HEK293 (cell line): ENCODE measurements at regions not wholly inside any gene's neighbourhood (a gene's known extent, or its start where the extent isn't known, plus 50 kb on each side); places are given as distances from the start of the nearest gene placed in this dataset.

Experiments
- CTCF ChIA-PET: fragments of 350-600 bp; formaldehyde crosslinking; extraction: SDS; loops from one replicate; lab custom pipeline; 2021; ENCODE audit warnings: antibody characterized with exemption; lab: Yijun Ruan, JAX
- POLR2A ChIA-PET: fragments of 300-600 bp; formaldehyde crosslinking; extraction: SDS; loops from one replicate; lab custom pipeline; 2020; ENCODE audit warnings: antibody characterized with exemption, inconsistent platforms; lab: Yijun Ruan, JAX
- H3K27ac ChIP-seq: fragments of 200-500 bp; sonication (Bioruptor generic); 2 replicates; pipeline ENCODE4 v1.5.1; 2014; ENCODE audit warnings: low read depth, low read length, control low read depth, inconsistent platforms; ENCODE audit errors: extremely low read depth
- H3K36me3 ChIP-seq, 2 experiments: fragments of 200-500 bp in 1 of 2; sonication (Bioruptor generic) in 1 of 2; 1 replicate in 1 of 2; 2 replicates in 1 of 2; pipeline ENCODE4 v1.5.1; 2014 to 2017; ENCODE audit warnings: inconsistent platforms in 2 of 2, low read length in 2 of 2; ENCODE audit not compliant: control insufficient read depth in 2 of 2, insufficient read depth in 1 of 2
- H3K4me1 ChIP-seq: fragments of 200-500 bp; sonication (Bioruptor generic); 2 replicates; pipeline ENCODE4 v1.5.1; 2014; ENCODE audit warnings: mild to moderate bottlenecking, low read length, inconsistent platforms; ENCODE audit not compliant: control insufficient read depth, insufficient read depth
- H3K4me3 ChIP-seq: 2 replicates; pipeline ENCODE4 v1.5.1; 2011; ENCODE audit warnings: low read depth, mild to moderate bottlenecking, control low read depth, low read length, moderate library complexity
- H3K9me3 ChIP-seq: fragments of 200-500 bp; sonication (Bioruptor generic); 2 replicates; pipeline ENCODE4 v1.5.1; 2014; ENCODE audit warnings: low read depth, low read length, inconsistent platforms; ENCODE audit not compliant: control insufficient read depth, insufficient read depth
- BCL11A ChIP-seq: fragments of 450-650 bp; formaldehyde crosslinking; IDR thresholded peaks from 2 replicates; pipeline ENCODE4 v1.5.1; 2016; ENCODE audit warnings: low read depth, missing biosample characterization, missing genetic modification characterization
- BCL11B ChIP-seq: fragments of 450-650 bp; formaldehyde crosslinking; IDR thresholded peaks from 2 replicates; pipeline ENCODE4 v1.5.1; 2016; ENCODE audit warnings: low read depth, missing biosample characterization, missing genetic modification characterization
- FEZF1 ChIP-seq: fragments of 450-650 bp; formaldehyde crosslinking; IDR thresholded peaks from 2 replicates; pipeline ENCODE4 v1.5.1; 2016; ENCODE audit warnings: missing biosample characterization, missing genetic modification characterization
- INSM2 ChIP-seq: fragments of 450-650 bp; formaldehyde crosslinking; IDR thresholded peaks from 2 replicates; pipeline ENCODE4 v1.5.1; 2016; ENCODE audit warnings: missing biosample characterization, missing genetic modification characterization
- KLF1 ChIP-seq: fragments of 450-650 bp; formaldehyde crosslinking; IDR thresholded peaks from 2 replicates; pipeline ENCODE4 v1.5.1; 2016; ENCODE audit warnings: missing biosample characterization, missing genetic modification characterization
- SALL2 ChIP-seq: fragments of 450-650 bp; formaldehyde crosslinking; IDR thresholded peaks from 2 replicates; pipeline ENCODE4 v1.5.0; 2017; ENCODE audit warnings: missing biosample characterization, mild to moderate bottlenecking, missing genetic modification characterization, borderline replicate concordance
- SP3 ChIP-seq: fragments of 450-650 bp; formaldehyde crosslinking; IDR thresholded peaks from 2 replicates; pipeline ENCODE4 v1.5.1; 2016; ENCODE audit warnings: missing biosample characterization, missing genetic modification characterization
- ZBTB6 ChIP-seq: fragments of 450-650 bp; formaldehyde crosslinking; IDR thresholded peaks from 2 replicates; pipeline ENCODE4 v1.5.1; 2017; ENCODE audit warnings: missing biosample characterization, missing genetic modification characterization
- ZNF10 ChIP-seq: fragments of 450-650 bp; formaldehyde crosslinking; IDR thresholded peaks from 2 replicates; pipeline ENCODE4 v1.5.1; 2017; ENCODE audit warnings: missing biosample characterization, missing genetic modification characterization
- ZNF157 ChIP-seq: fragments of 450-650 bp; formaldehyde crosslinking; IDR thresholded peaks from 2 replicates; pipeline ENCODE4 v1.5.1; 2016; ENCODE audit warnings: missing biosample characterization, missing genetic modification characterization
- ZNF175 ChIP-seq: fragments of 450-650 bp; formaldehyde crosslinking; IDR thresholded peaks from 2 replicates; pipeline ENCODE4 v1.5.1; 2016; ENCODE audit warnings: missing biosample characterization, missing genetic modification characterization
- ZNF248 ChIP-seq: fragments of 450-650 bp; formaldehyde crosslinking; IDR thresholded peaks from 2 replicates; pipeline ENCODE4 v1.5.1; 2017; ENCODE audit warnings: missing biosample characterization, missing genetic modification characterization
- ZNF423 ChIP-seq: fragments of 450-650 bp; formaldehyde crosslinking; IDR thresholded peaks from 2 replicates; pipeline ENCODE4 v1.5.1; 2016; ENCODE audit warnings: missing biosample characterization, missing genetic modification characterization
- ZNF433 ChIP-seq: fragments of 450-650 bp; formaldehyde crosslinking; IDR thresholded peaks from 2 replicates; pipeline ENCODE4 v1.5.1; 2016; ENCODE audit warnings: missing biosample characterization, missing genetic modification characterization, low read depth
- ZNF48 ChIP-seq: fragments of 450-650 bp; formaldehyde crosslinking; IDR thresholded peaks from 2 replicates; pipeline ENCODE4 v1.5.1; 2016; ENCODE audit warnings: missing biosample characterization, missing genetic modification characterization
- ZNF501 ChIP-seq: fragments of 450-650 bp; formaldehyde crosslinking; IDR thresholded peaks from 2 replicates; pipeline ENCODE4 v1.5.1; 2016; ENCODE audit warnings: missing biosample characterization, missing genetic modification characterization
- ZNF530 ChIP-seq: fragments of 450-650 bp; formaldehyde crosslinking; IDR thresholded peaks from 2 replicates; pipeline ENCODE4 v1.5.1; 2016; ENCODE audit warnings: low read depth, missing biosample characterization, missing genetic modification characterization
- ZNF549 ChIP-seq: fragments of 450-650 bp; IDR thresholded peaks from 2 replicates; pipeline ENCODE4 v1.5.1; 2018; ENCODE audit warnings: missing biosample characterization, missing genetic modification characterization, mild to moderate bottlenecking, inconsistent platforms, moderate library complexity
- ZNF571 ChIP-seq: fragments of 450-650 bp; formaldehyde crosslinking; IDR thresholded peaks from 2 replicates; pipeline ENCODE4 v1.5.0; 2017; ENCODE audit warnings: missing biosample characterization, missing genetic modification characterization
- ZNF626 ChIP-seq: fragments of 450-650 bp; sonication (Bioruptor Pico); formaldehyde crosslinking; IDR thresholded peaks from 2 replicates; pipeline ENCODE4 v1.5.1; 2018; ENCODE audit warnings: missing biosample characterization, missing genetic modification characterization, inconsistent platforms
- ZNF654 ChIP-seq: fragments of 450-650 bp; formaldehyde crosslinking; IDR thresholded peaks from 2 replicates; pipeline ENCODE4 v1.5.1; 2016; ENCODE audit warnings: low read depth, missing biosample characterization, missing genetic modification characterization
- ZNF76 ChIP-seq: fragments of 450-650 bp; formaldehyde crosslinking; IDR thresholded peaks from 2 replicates; pipeline ENCODE4; 2016; ENCODE audit warnings: low read depth, missing biosample characterization, missing genetic modification characterization, borderline replicate concordance
- TF ChIP-seq, protein P1 (sequence below): fragments of 450-650 bp; IDR thresholded peaks from 2 replicates; pipeline ENCODE4 v1.5.1; 2018; ENCODE audit warnings: missing biosample characterization, missing genetic modification characterization
- TF ChIP-seq, protein P2 (sequence below): fragments of 450-650 bp; formaldehyde crosslinking; IDR thresholded peaks from 2 replicates; pipeline ENCODE4 v1.5.1; 2016; ENCODE audit warnings: missing biosample characterization, missing genetic modification characterization
- TF ChIP-seq, protein P3 (sequence below): fragments of 450-650 bp; formaldehyde crosslinking; IDR thresholded peaks from 2 replicates; pipeline ENCODE4 v1.5.0; 2017; ENCODE audit warnings: missing biosample characterization, missing genetic modification characterization, borderline replicate concordance
- TF ChIP-seq, protein P4 (sequence below): fragments of 450-650 bp; formaldehyde crosslinking; IDR thresholded peaks from 2 replicates; pipeline ENCODE4 v1.5.1; 2016; ENCODE audit warnings: missing biosample characterization, missing genetic modification characterization

- H3K9me3 ChIP-seq: no peaks in the 10 kb centered on the region
- no peak overlapping the region for H3K4me3 ChIP-seq
- CTCF ChIA-PET: interaction anchor here (0.6 kb wide), 1 partner anchor 13 kb away, joined by 4 read pairs; no protein-coding TSS in a partner anchor
- H3K4me1 ChIP-seq: no peaks in the 10 kb centered on the region
- H3K27ac ChIP-seq: no peak overlapping the region
- POLR2A ChIA-PET: no interaction called here
- TF ChIP-seq ZNF157: no peak
- no peak for TF ChIP-seq ZNF530 (tag by site-specific recombination)
- TF ChIP-seq ZNF248: no peak
- TF ChIP-seq, protein P1, sequence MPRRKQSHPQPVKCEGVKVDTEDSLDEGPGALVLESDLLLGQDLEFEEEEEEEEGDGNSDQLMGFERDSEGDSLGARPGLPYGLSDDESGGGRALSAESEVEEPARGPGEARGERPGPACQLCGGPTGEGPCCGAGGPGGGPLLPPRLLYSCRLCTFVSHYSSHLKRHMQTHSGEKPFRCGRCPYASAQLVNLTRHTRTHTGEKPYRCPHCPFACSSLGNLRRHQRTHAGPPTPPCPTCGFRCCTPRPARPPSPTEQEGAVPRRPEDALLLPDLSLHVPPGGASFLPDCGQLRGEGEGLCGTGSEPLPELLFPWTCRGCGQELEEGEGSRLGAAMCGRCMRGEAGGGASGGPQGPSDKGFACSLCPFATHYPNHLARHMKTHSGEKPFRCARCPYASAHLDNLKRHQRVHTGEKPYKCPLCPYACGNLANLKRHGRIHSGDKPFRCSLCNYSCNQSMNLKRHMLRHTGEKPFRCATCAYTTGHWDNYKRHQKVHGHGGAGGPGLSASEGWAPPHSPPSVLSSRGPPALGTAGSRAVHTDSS (tag by site-specific recombination): no peak
- TF ChIP-seq INSM2 (tag by site-specific recombination): no peak
- TF ChIP-seq ZNF175: no peak
- no peak for TF ChIP-seq BCL11B (tag by site-specific recombination)
- no peak for TF ChIP-seq KLF1 (tag by site-specific recombination)
- no peak for TF ChIP-seq BCL11A
- TF ChIP-seq ZNF76 (tag by site-specific recombination): no peak
- no peaks in the 10 kb centered on the region for H3K36me3 ChIP-seq
These were observed 125.2 kb downstream of the POU4F1 start for GRCh38 chr13:78478183-78478582.

DNA sequence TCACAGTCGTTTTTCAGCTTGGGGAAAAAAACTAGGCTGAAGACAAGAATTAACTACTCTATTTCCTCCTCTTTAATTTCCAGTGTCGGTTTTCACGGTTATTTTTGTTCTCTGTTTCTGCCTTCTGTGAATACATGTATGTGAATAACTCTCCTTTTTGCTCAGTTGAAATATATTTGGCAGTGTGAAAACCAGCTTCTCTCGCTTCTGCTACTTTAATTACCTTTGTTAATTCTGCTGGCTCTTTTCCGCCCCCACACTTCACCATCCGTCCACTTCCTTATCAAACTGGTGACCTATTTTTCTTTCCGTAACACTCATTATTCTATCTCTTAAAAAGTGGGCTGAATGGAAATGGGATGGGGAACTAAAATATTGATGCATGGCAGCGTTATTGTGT lies 126.4 kb downstream of the POU4F1 start:
- no peaks in the 10 kb centered on the region for H3K9me3 ChIP-seq
- TF ChIP-seq ZNF423: no peak
- no peak for TF ChIP-seq ZNF549
- TF ChIP-seq ZNF501 (tag by site-specific recombination): no peak
- TF ChIP-seq ZNF433 (tag by site-specific recombination): no peak
- TF ChIP-seq ZNF654 (tag by site-specific recombination): no peak
- TF ChIP-seq, protein P2, sequence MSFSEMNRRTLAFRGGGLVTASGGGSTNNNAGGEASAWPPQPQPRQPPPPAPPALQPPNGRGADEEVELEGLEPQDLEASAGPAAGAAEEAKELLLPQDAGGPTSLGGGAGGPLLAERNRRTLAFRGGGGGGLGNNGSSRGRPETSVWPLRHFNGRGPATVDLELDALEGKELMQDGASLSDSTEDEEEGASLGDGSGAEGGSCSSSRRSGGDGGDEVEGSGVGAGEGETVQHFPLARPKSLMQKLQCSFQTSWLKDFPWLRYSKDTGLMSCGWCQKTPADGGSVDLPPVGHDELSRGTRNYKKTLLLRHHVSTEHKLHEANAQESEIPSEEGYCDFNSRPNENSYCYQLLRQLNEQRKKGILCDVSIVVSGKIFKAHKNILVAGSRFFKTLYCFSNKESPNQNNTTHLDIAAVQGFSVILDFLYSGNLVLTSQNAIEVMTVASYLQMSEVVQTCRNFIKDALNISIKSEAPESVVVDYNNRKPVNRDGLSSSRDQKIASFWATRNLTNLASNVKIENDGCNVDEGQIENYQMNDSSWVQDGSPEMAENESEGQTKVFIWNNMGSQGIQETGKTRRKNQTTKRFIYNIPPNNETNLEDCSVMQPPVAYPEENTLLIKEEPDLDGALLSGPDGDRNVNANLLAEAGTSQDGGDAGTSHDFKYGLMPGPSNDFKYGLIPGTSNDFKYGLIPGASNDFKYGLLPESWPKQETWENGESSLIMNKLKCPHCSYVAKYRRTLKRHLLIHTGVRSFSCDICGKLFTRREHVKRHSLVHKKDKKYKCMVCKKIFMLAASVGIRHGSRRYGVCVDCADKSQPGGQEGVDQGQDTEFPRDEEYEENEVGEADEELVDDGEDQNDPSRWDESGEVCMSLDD (tag by site-specific recombination): no peak
- TF ChIP-seq FEZF1: no peak
- TF ChIP-seq, protein P3, sequence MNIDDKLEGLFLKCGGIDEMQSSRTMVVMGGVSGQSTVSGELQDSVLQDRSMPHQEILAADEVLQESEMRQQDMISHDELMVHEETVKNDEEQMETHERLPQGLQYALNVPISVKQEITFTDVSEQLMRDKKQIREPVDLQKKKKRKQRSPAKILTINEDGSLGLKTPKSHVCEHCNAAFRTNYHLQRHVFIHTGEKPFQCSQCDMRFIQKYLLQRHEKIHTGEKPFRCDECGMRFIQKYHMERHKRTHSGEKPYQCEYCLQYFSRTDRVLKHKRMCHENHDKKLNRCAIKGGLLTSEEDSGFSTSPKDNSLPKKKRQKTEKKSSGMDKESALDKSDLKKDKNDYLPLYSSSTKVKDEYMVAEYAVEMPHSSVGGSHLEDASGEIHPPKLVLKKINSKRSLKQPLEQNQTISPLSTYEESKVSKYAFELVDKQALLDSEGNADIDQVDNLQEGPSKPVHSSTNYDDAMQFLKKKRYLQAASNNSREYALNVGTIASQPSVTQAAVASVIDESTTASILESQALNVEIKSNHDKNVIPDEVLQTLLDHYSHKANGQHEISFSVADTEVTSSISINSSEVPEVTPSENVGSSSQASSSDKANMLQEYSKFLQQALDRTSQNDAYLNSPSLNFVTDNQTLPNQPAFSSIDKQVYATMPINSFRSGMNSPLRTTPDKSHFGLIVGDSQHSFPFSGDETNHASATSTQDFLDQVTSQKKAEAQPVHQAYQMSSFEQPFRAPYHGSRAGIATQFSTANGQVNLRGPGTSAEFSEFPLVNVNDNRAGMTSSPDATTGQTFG (tag by site-specific recombination): no peak
- no peak for TF ChIP-seq ZNF571
- TF ChIP-seq ZNF10 (tag by site-specific recombination): no peak
- TF ChIP-seq SALL2 (tag by site-specific recombination): no peak
- no peak for TF ChIP-seq ZNF626 (tag by site-specific recombination)
- TF ChIP-seq, protein P4, sequence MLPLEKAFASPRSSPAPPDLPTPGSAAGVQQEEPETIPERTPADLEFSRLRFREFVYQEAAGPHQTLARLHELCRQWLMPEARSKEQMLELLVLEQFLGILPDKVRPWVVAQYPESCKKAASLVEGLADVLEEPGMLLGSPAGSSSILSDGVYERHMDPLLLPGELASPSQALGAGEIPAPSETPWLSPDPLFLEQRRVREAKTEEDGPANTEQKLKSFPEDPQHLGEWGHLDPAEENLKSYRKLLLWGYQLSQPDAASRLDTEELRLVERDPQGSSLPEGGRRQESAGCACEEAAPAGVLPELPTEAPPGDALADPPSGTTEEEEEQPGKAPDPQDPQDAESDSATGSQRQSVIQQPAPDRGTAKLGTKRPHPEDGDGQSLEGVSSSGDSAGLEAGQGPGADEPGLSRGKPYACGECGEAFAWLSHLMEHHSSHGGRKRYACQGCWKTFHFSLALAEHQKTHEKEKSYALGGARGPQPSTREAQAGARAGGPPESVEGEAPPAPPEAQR (tag by site-specific recombination): no peak
- no peak for TF ChIP-seq SP3 (tag by site-specific recombination)
- TF ChIP-seq ZNF48 (tag by site-specific recombination): no peak
- TF ChIP-seq ZBTB6 (tag by site-specific recombination): no peak

More for the DNA sequence above, 126.4 kb downstream of the POU4F1 start:
- no peaks in the 10 kb centered on the region for H3K4me1 ChIP-seq
- POLR2A ChIA-PET: no interaction called here
- H3K27ac ChIP-seq: no peak overlapping the region
- CTCF ChIA-PET: no interaction called here
- H3K36me3 ChIP-seq: no peaks in the 10 kb centered on the region
- no peak overlapping the region for H3K4me3 ChIP-seq
